ENCODE measurements at regions not wholly inside any gene's neighbourhood (a gene's known extent, or its start where the extent isn't known, plus 50 kb on each side); places are given as distances from the start of the nearest gene placed in this dataset.
A peak's percentile ranks its signal among the peaks of the same experiment; 100 is the strongest.

- TF ChIP-seq, protein P1, sequence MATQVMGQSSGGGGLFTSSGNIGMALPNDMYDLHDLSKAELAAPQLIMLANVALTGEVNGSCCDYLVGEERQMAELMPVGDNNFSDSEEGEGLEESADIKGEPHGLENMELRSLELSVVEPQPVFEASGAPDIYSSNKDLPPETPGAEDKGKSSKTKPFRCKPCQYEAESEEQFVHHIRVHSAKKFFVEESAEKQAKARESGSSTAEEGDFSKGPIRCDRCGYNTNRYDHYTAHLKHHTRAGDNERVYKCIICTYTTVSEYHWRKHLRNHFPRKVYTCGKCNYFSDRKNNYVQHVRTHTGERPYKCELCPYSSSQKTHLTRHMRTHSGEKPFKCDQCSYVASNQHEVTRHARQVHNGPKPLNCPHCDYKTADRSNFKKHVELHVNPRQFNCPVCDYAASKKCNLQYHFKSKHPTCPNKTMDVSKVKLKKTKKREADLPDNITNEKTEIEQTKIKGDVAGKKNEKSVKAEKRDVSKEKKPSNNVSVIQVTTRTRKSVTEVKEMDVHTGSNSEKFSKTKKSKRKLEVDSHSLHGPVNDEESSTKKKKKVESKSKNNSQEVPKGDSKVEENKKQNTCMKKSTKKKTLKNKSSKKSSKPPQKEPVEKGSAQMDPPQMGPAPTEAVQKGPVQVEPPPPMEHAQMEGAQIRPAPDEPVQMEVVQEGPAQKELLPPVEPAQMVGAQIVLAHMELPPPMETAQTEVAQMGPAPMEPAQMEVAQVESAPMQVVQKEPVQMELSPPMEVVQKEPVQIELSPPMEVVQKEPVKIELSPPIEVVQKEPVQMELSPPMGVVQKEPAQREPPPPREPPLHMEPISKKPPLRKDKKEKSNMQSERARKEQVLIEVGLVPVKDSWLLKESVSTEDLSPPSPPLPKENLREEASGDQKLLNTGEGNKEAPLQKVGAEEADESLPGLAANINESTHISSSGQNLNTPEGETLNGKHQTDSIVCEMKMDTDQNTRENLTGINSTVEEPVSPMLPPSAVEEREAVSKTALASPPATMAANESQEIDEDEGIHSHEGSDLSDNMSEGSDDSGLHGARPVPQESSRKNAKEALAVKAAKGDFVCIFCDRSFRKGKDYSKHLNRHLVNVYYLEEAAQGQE (IDR thresholded peaks at IDR 0.05; ENCODE audit: insufficient read depth in 1 of 2, low read depth in 2 of 2, low read length in 1 of 2), result no peak
- TF ChIP-seq POLR2AphosphoS5 (IDR thresholded peaks at IDR 0.05; ENCODE audit: low read depth, low read length), result no peak
- no peak for TF ChIP-seq TCF7L2 (IDR thresholded peaks at IDR 0.05; ENCODE audit: low read depth, low read length)
- TF ChIP-seq SIN3A (IDR thresholded peaks at IDR 0.05; ENCODE audit: borderline replicate concordance, insufficient read depth, low read depth, low read length), result no peak
- TF ChIP-seq, protein P2, sequence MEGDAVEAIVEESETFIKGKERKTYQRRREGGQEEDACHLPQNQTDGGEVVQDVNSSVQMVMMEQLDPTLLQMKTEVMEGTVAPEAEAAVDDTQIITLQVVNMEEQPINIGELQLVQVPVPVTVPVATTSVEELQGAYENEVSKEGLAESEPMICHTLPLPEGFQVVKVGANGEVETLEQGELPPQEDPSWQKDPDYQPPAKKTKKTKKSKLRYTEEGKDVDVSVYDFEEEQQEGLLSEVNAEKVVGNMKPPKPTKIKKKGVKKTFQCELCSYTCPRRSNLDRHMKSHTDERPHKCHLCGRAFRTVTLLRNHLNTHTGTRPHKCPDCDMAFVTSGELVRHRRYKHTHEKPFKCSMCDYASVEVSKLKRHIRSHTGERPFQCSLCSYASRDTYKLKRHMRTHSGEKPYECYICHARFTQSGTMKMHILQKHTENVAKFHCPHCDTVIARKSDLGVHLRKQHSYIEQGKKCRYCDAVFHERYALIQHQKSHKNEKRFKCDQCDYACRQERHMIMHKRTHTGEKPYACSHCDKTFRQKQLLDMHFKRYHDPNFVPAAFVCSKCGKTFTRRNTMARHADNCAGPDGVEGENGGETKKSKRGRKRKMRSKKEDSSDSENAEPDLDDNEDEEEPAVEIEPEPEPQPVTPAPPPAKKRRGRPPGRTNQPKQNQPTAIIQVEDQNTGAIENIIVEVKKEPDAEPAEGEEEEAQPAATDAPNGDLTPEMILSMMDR (IDR thresholded peaks at IDR 0.05), result no peak
- no peaks in the 10 kb centered on the region for H3K4me1 ChIP-seq (ENCODE audit: control insufficient read depth, insufficient read depth, low read length)
- H3K36me3 ChIP-seq (ENCODE audit: control insufficient read depth, insufficient read depth, low read length), result no peaks in the 10 kb centered on the region
- H3K27me3 ChIP-seq (ENCODE audit: control insufficient read depth, insufficient read depth, low read length), result no peaks in the 10 kb centered on the region
- no peak overlapping the region for H3K27ac ChIP-seq (ENCODE audit: low read length)
- BruUV-seq (replicated peaks), result no TSS peak
- in situ Hi-C loops (cut with HindIII; ENCODE audit: low pct_unique_long_range_greater_than_20kb, low sequenced_read_pairs), result no loop called here
- H3K4me3 ChIP-seq (ENCODE audit: low read depth in 2 of 2, low read length in 2 of 2), result peak overlapping the region in 1 of 2 experiments; percentile 1; a peak in 1 of 4 replicates
- H3K9me3 ChIP-seq (ENCODE audit: control insufficient read depth, insufficient read depth, low read depth, low read length), result no peaks in the 10 kb centered on the region
- DNase-seq (ENCODE audit: low read depth, low spot score) (peak; percentile 66), ATAC-seq (peak; percentile 63)
- ChIA-PET CTCF (no interaction called here), POLR2A (no interaction called here)
- intact Hi-C loops (cut with micrococcal nuclease; ENCODE audit: unreplicated experiment), result no loop called here
Measured at GRCh38 chr16:80027007-80027965, 426.7 kb upstream of the MAF start.

- no peak overlapping the region for H3K4me3 ChIP-seq (ENCODE audit: low read depth in 2 of 2, low read length in 2 of 2)
- in situ Hi-C loops (cut with HindIII; ENCODE audit: low pct_unique_long_range_greater_than_20kb, low sequenced_read_pairs) (no loop called here), intact Hi-C loops (cut with micrococcal nuclease; ENCODE audit: unreplicated experiment) (no loop called here)
- ChIA-PET POLR2A (no interaction called here), CTCF (no interaction called here)
- H3K27ac ChIP-seq (ENCODE audit: low read length), result no peak overlapping the region
- DNase-seq (ENCODE audit: low read depth, low spot score), result no peak
- H3K36me3 ChIP-seq (ENCODE audit: control insufficient read depth, insufficient read depth, low read length), result no peaks in the 10 kb centered on the region
- no peaks in the 10 kb centered on the region for H3K27me3 ChIP-seq (ENCODE audit: control insufficient read depth, insufficient read depth, low read length)
- no peaks in the 10 kb centered on the region for H3K9me3 ChIP-seq (ENCODE audit: control insufficient read depth, insufficient read depth, low read depth, low read length)
- ATAC-seq, result no peak
- no peaks in the 10 kb centered on the region for H3K4me1 ChIP-seq (ENCODE audit: control insufficient read depth, insufficient read depth, low read length)
- no peak for TF ChIP-seq SIN3A (IDR thresholded peaks at IDR 0.05; ENCODE audit: borderline replicate concordance, insufficient read depth, low read depth, low read length)
- BruUV-seq (replicated peaks), result no TSS peak
Measured at GRCh38 chr16:80025236-80025635, 424.7 kb upstream of the MAF start.

GRCh38 chr16:80024443-80024842 is 423.9 kb upstream of the MAF start:
- CTCF ChIA-PET, result no interaction called here
- in situ Hi-C loops (cut with HindIII; ENCODE audit: low pct_unique_long_range_greater_than_20kb, low sequenced_read_pairs), result no loop called here
- Histone ChIP-seq H3K27me3 (ENCODE audit: control insufficient read depth, insufficient read depth, low read length) (no peaks in the 10 kb centered on the region), H3K4me1 (ENCODE audit: control insufficient read depth, insufficient read depth, low read length) (no peaks in the 10 kb centered on the region), H3K36me3 (ENCODE audit: control insufficient read depth, insufficient read depth, low read length) (no peaks in the 10 kb centered on the region), H3K27ac (ENCODE audit: low read length) (no peak overlapping the region), H3K9me3 (ENCODE audit: control insufficient read depth, insufficient read depth, low read depth, low read length) (no peaks in the 10 kb centered on the region), H3K4me3 (ENCODE audit: low read depth in 2 of 2, low read length in 2 of 2) (no peak overlapping the region)
- POLR2A ChIA-PET, result no interaction called here
- DNase-seq (ENCODE audit: low read depth, low spot score), result no peak
- no TSS peak for BruUV-seq (replicated peaks)
- TF ChIP-seq, protein P2 (IDR thresholded peaks at IDR 0.05), result no peak
- no peak for TF ChIP-seq POLR2AphosphoS5 (IDR thresholded peaks at IDR 0.05; ENCODE audit: low read depth, low read length)
- TF ChIP-seq, protein P1 (IDR thresholded peaks at IDR 0.05; ENCODE audit: insufficient read depth in 1 of 2, low read depth in 2 of 2, low read length in 1 of 2), result no peak
- no peak for TF ChIP-seq TCF7L2 (IDR thresholded peaks at IDR 0.05; ENCODE audit: low read depth, low read length)
- no peak for TF ChIP-seq SIN3A (IDR thresholded peaks at IDR 0.05; ENCODE audit: borderline replicate concordance, insufficient read depth, low read depth, low read length)
- no peak for ATAC-seq
- intact Hi-C loops (cut with micrococcal nuclease; ENCODE audit: unreplicated experiment), result no loop called here
